ENCODE measurements at regions not wholly inside any gene's neighbourhood (a gene's known extent, or its start where the extent isn't known, plus 50 kb on each side); places are given as distances from the start of the nearest gene placed in this dataset.

DNA sequence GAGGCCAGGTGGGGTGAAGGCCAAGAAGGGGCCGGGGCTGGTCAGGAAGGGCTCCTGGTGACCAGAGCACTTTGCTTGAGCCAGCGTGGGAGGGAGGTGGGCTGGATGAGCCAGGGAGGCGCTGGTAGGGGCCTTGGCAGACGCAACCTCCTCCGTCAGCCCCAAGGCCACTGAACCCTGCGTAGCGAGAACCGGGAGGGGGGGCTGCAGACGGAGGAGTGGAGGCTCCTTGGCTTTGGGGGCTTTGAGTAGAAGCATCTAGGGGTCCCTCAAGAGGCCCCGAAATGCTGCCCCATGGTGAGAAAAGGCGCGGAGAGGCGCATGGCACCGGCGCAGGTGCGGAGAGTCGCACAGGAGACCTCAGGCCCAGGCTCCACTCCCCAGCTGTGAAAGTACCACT, 1888.0 kb upstream of the CDH9 start:
- no peaks in the 10 kb centered on the region for H3K36me3 ChIP-seq
- no peak overlapping the region for H3K27ac ChIP-seq
- TF ChIP-seq, protein P1, sequence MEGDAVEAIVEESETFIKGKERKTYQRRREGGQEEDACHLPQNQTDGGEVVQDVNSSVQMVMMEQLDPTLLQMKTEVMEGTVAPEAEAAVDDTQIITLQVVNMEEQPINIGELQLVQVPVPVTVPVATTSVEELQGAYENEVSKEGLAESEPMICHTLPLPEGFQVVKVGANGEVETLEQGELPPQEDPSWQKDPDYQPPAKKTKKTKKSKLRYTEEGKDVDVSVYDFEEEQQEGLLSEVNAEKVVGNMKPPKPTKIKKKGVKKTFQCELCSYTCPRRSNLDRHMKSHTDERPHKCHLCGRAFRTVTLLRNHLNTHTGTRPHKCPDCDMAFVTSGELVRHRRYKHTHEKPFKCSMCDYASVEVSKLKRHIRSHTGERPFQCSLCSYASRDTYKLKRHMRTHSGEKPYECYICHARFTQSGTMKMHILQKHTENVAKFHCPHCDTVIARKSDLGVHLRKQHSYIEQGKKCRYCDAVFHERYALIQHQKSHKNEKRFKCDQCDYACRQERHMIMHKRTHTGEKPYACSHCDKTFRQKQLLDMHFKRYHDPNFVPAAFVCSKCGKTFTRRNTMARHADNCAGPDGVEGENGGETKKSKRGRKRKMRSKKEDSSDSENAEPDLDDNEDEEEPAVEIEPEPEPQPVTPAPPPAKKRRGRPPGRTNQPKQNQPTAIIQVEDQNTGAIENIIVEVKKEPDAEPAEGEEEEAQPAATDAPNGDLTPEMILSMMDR (IDR thresholded peaks at IDR 0.05) = no peak
- no peaks in the 10 kb centered on the region for H3K4me1 ChIP-seq
- no peak overlapping the region for H3K4me3 ChIP-seq
- no peaks in the 10 kb centered on the region for H3K9me3 ChIP-seq
- H3K27me3 ChIP-seq (ENCODE audit: low read depth) = no peaks in the 10 kb centered on the region
- no peak for ATAC-seq
- intact Hi-C loops (cut with DNase I) = no loop called here
- no peak for DNase-seq

DNA sequence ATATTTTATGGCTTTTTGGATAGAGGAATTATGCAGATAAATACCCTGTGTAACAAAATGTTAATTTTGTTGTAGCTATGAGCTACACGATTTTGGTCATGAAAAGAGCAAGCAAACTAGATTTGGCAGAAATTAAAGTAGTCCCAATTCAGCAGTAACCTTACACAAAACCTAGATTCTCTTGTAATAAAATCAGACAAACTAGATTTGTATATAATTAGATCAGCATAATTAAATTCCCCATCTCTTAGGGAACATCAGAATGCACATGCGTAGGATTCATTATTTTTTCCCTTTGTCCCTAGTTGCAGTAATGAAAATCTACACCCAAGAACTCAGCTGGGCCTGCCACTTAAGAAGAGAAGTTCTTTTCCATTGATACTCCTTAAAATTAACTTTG, 1879.2 kb upstream of the CDH9 start:
- Histone ChIP-seq H3K4me1 (no peaks in the 10 kb centered on the region), H3K9me3 (no peaks in the 10 kb centered on the region), H3K4me3 (no peak overlapping the region), H3K27ac (no peak overlapping the region), H3K36me3 (no peaks in the 10 kb centered on the region), H3K27me3 (ENCODE audit: low read depth) (no peaks in the 10 kb centered on the region)
- TF ChIP-seq, protein P1 (IDR thresholded peaks at IDR 0.05) = no peak
- no peak for ATAC-seq
- DNase-seq = no peak
- intact Hi-C loops (cut with DNase I) = no loop called here

DNA sequence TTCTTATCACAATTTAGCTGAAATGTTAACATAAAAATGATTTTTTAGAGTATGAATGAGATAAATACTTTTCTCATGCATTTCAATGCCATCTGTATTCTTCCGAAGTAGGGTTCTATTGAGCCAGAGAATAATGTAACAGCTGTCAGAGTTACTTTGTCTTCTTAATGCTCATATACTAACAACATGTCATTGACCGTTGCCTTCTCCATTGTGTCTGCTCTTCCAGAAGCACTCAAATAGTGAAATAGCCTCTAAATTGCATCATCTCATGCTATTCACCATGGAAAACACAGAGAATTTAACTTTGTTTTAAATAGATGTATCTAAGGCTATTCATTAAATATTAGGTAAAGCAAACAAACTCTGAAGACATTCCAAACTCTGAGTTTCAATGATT, 1875.9 kb upstream of the CDH9 start:
- H3K27ac ChIP-seq = no peak overlapping the region
- no peaks in the 10 kb centered on the region for H3K4me1 ChIP-seq
- intact Hi-C loops (cut with DNase I) = no loop called here
- DNase-seq (no peak), ATAC-seq (no peak)
- H3K9me3 ChIP-seq = no peaks in the 10 kb centered on the region
- H3K4me3 ChIP-seq = no peak overlapping the region
- H3K27me3 ChIP-seq (ENCODE audit: low read depth) = no peaks in the 10 kb centered on the region
- H3K36me3 ChIP-seq = no peaks in the 10 kb centered on the region
- TF ChIP-seq, protein P1 (IDR thresholded peaks at IDR 0.05) = no peak

DNA sequence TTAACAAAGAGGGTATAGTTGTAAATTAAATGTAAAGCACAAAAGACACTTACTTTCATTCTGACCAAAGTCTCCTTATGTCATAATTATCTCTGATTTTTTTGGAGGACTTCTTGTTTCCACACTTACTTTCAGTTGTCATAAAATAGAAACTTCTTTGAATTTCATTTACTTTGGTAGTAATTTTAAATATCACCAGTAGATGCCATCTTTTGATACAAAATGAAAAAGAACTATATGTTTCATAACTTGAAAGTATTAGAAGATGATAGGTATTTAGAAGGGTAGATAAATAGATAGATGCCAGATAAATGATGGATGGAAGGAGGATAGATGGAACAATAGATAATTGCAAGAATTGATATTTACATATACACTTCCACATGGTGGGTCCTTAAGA, 1865.3 kb upstream of the CDH9 start:
- Histone ChIP-seq H3K36me3 (no peaks in the 10 kb centered on the region), H3K4me3 (no peak overlapping the region), H3K27me3 (ENCODE audit: low read depth) (no peaks in the 10 kb centered on the region), H3K27ac (no peak overlapping the region), H3K9me3 (no peaks in the 10 kb centered on the region), H3K4me1 (no peaks in the 10 kb centered on the region)
- TF ChIP-seq, protein P1 (IDR thresholded peaks at IDR 0.05) = no peak
- DNase-seq = no peak
- intact Hi-C loops (cut with DNase I) = no loop called here
- ATAC-seq = no peak

DNA sequence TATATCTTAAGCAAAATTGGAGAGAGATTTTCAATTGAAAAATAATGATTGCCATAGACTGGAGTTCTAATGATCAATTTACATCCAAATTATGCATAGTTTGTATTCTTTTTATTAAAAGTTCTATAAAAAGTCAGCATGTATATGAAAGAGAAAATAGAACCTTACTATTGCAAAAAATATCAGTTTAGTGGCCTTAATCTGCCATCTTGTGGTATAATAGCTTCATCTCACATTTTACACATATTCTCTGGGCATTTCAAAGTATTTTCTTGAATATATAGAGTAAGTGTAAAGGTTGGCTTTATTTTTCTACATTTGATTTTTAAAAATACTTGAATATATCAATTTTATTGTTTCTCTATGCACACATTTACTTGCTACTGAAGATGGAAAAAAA, 1858.6 kb upstream of the CDH9 start:
- TF ChIP-seq, protein P1 (IDR thresholded peaks at IDR 0.05) = no peak
- Histone ChIP-seq H3K36me3 (no peaks in the 10 kb centered on the region), H3K27ac (no peak overlapping the region), H3K4me1 (no peaks in the 10 kb centered on the region), H3K27me3 (ENCODE audit: low read depth) (no peaks in the 10 kb centered on the region), H3K9me3 (no peaks in the 10 kb centered on the region), H3K4me3 (no peak overlapping the region)
- ATAC-seq (no peak), DNase-seq (no peak)
- intact Hi-C loops (cut with DNase I) = no loop called here

DNA sequence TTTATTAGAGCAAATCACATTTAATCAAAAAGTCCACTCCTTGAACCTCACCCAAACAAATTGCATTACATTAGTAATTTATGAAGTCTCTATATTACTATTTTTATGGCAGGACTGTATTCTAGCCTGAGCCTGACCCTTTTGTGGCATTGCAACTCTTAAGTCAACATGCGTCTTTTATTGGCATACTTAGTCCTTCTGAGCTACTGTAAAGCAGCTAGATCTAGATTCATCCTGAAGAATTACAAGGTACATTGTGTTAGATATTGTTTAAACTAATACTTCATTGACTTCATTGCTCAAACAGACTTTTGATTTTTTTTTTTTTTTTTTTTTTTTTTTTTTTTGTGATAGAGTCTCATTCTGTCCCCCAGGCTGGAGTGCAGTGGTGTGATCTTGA, 1842.5 kb upstream of the CDH9 start:
- intact Hi-C loops (cut with DNase I) = no loop called here
- Histone ChIP-seq H3K4me3 (no peak overlapping the region), H3K27me3 (ENCODE audit: low read depth) (no peaks in the 10 kb centered on the region), H3K4me1 (no peaks in the 10 kb centered on the region), H3K9me3 (peaks cover 5% of the 10 kb centered on the region), H3K27ac (no peak overlapping the region), H3K36me3 (no peaks in the 10 kb centered on the region)
- TF ChIP-seq, protein P1 (IDR thresholded peaks at IDR 0.05) = no peak
- DNase-seq = no peak
- ATAC-seq = no peak
